Erythroblast (primary cell): ENCODE measurements at regions not wholly inside any gene's neighbourhood (a gene's known extent, or its start where the extent isn't known, plus 50 kb on each side); places are given as distances from the start of the nearest gene placed in this dataset.

Source experiments
- GATA1 ChIP-seq: IDR thresholded peaks from 2 replicates; pipeline ENCODE4 v1.6.1; 2011; ENCODE audit warnings: low read depth, mild to moderate bottlenecking, control low read depth, low read length, moderate library complexity
- POLR2A ChIP-seq: IDR thresholded peaks from 2 replicates; pipeline ENCODE4 v1.6.1; 2011; ENCODE audit warnings: mild to moderate bottlenecking, low read length

- TF ChIP-seq POLR2A (no peak), GATA1 (no peak)
Observed at GRCh38 chr15:26119322-26119721, 256.2 kb upstream of the ATP10A start.
